HG03558 (cell line): ENCODE measurements at regions not wholly inside any gene's neighbourhood (a gene's known extent, or its start where the extent isn't known, plus 50 kb on each side); places are given as distances from the start of the nearest gene placed in this dataset.
"Not testable (repeated sequence)": the region's sequence is repeated elsewhere in the genome, so short reads cannot be mapped to it uniquely, and the experiment has no call there.

Experiments used
- ATAC-seq: cut with Tn5 transposase; IDR thresholded peaks from one replicate; pipeline ENCODE4 v1.9.1; 2021; ENCODE audit warnings: moderate number of reproducible peaks; ENCODE audit not compliant: unreplicated experiment; ENCODE audit errors: extremely low read depth

- no peak for ATAC-seq
Measured at GRCh38 chr2:75954761-75955160, 244.0 kb upstream of the GCFC2 start.

- no peak for ATAC-seq
Measured at GRCh38 chr2:75952173-75952572, 241.5 kb upstream of the GCFC2 start.

- ATAC-seq: no peak
Measured at GRCh38 chr2:75949385-75950030, 238.8 kb upstream of the GCFC2 start.

GRCh38 chr2:75936311-75936710 is 225.6 kb upstream of the GCFC2 start:
- ATAC-seq: no peak

GRCh38 chr2:75932996-75933395 is 222.3 kb upstream of the GCFC2 start:
- ATAC-seq: no peak

- ATAC-seq: no peak
Measured at GRCh38 chr2:75928093-75928492, 217.4 kb upstream of the GCFC2 start.

GRCh38 chr2:75925331-75926024 is 214.8 kb upstream of the GCFC2 start:
- no peak for ATAC-seq

GRCh38 chr2:75922191-75922590 is 211.5 kb upstream of the GCFC2 start:
- ATAC-seq: no peak

- no peak for ATAC-seq
Measured at GRCh38 chr2:75920859-75921551, 210.3 kb upstream of the GCFC2 start.

- ATAC-seq: no peak
Measured at GRCh38 chr2:75915851-75916634, 205.3 kb upstream of the GCFC2 start.

- ATAC-seq: no peak
Measured at GRCh38 chr2:75896779-75897366, 186.2 kb upstream of the GCFC2 start.

- ATAC-seq: peak; percentile 84
Measured at GRCh38 chr2:75894170-75894569, 183.5 kb upstream of the GCFC2 start.

- no peak for ATAC-seq
Measured at GRCh38 chr2:75892490-75892889, 181.8 kb upstream of the GCFC2 start.

- no peak for ATAC-seq
Measured at GRCh38 chr2:75882530-75882929, 171.8 kb upstream of the GCFC2 start.

- ATAC-seq: not testable (repeated sequence)
Measured at GRCh38 chr2:75875606-75876005, 164.9 kb upstream of the GCFC2 start.

GRCh38 chr2:75871762-75872614 is 161.3 kb upstream of the GCFC2 start:
- ATAC-seq: not testable (repeated sequence)

GRCh38 chr2:75870651-75871137 is 160.0 kb upstream of the GCFC2 start:
- ATAC-seq: no peak

GRCh38 chr2:75870133-75870532 is 159.4 kb upstream of the GCFC2 start:
- ATAC-seq: no peak

GRCh38 chr2:75865702-75866101 is 155.0 kb upstream of the GCFC2 start:
- ATAC-seq: no peak
